ENCODE measurements at regions not wholly inside any gene's neighbourhood (a gene's known extent, or its start where the extent isn't known, plus 50 kb on each side); places are given as distances from the start of the nearest gene placed in this dataset.

GRCh38 chr14:89078021-89078795 is 253.8 kb downstream of the TTC8 start:
- H3K9me3 ChIP-seq (replicated peaks in 1 of 2; ENCODE audit: control insufficient read depth in 1 of 2, insufficient read depth in 1 of 2, low read length in 2 of 2) = no peaks in the 10 kb centered on the region
- DNase-seq = no peak
- H3K27ac ChIP-seq (ENCODE audit: low read depth in 1 of 2, low read length in 2 of 2) = no peak overlapping the region
- intact Hi-C loops (cut with micrococcal nuclease) = no loop called here
- Mint-ChIP-seq H3K9me3 (peaks cover 0 to 6% (median 1%) of the 10 kb centered on the region in 7 donors), H3K4me1 (no peaks in the 10 kb centered on the region), H3K27ac (peak overlapping the region in 1 of 7 donors; percentile 43), H3K4me3 (no peak overlapping the region), H3K36me3 (no peaks in the 10 kb centered on the region), H3K27me3 (ENCODE audit: low read depth in 3 of 3) (peaks cover 3 to 8% (median 5%) of the 10 kb centered on the region in 3 donors)
- no peaks in the 10 kb centered on the region for H3K27me3 ChIP-seq (ENCODE audit: control insufficient read depth in 2 of 2, insufficient read depth in 2 of 2, low read length in 2 of 2)
- no peaks in the 10 kb centered on the region for H3K79me2 ChIP-seq (ENCODE audit: insufficient read depth, low read length)
- 91% methylated on average over 8 of the region's 16 CpGs for WGBS (ENCODE audit: insufficient coverage)
- no peak overlapping the region for H3K4me2 ChIP-seq (replicated peaks; ENCODE audit: extremely low read depth, low read length, poor library complexity, severe bottlenecking)
- no peaks in the 10 kb centered on the region for H4K20me1 ChIP-seq (ENCODE audit: insufficient read depth, low read length)
- H3K36me3 ChIP-seq (replicated peaks in 1 of 2; ENCODE audit: control insufficient read depth in 1 of 2, insufficient read depth in 2 of 2, low read length in 2 of 2) = no peaks in the 10 kb centered on the region
- H3K4me1 ChIP-seq (ENCODE audit: control insufficient read depth in 1 of 2, insufficient read depth in 2 of 2, low read length in 2 of 2) = no peaks in the 10 kb centered on the region
- no peak for TF ChIP-seq CTCF (IDR thresholded peaks at IDR 0.05)
- H3K9ac ChIP-seq (ENCODE audit: insufficient read depth, low read length, poor library complexity, severe bottlenecking) = no peak overlapping the region
- no peak overlapping the region for H2AFZ ChIP-seq (ENCODE audit: insufficient read depth, low read depth, low read length, poor library complexity, severe bottlenecking)
- no peak overlapping the region for H3K4me3 ChIP-seq (replicated peaks in 1 of 3; ENCODE audit: low read depth in 2 of 3, low read length in 3 of 3)

GRCh38 chr14:89085231-89085731 is 260.8 kb downstream of the TTC8 start:
- H3K36me3 ChIP-seq (replicated peaks in 1 of 2; ENCODE audit: control insufficient read depth in 1 of 2, insufficient read depth in 2 of 2, low read length in 2 of 2) = no peaks in the 10 kb centered on the region
- 94% methylated on average over 3 of the region's 12 CpGs for WGBS (ENCODE audit: insufficient coverage)
- H3K9ac ChIP-seq (ENCODE audit: insufficient read depth, low read length, poor library complexity, severe bottlenecking) = no peak overlapping the region
- intact Hi-C loops (cut with micrococcal nuclease) = no loop called here
- H3K4me1 ChIP-seq (ENCODE audit: control insufficient read depth in 1 of 2, insufficient read depth in 2 of 2, low read length in 2 of 2) = no peaks in the 10 kb centered on the region
- Mint-ChIP-seq H3K27ac (no peak overlapping the region), H3K4me1 (no peaks in the 10 kb centered on the region), H3K9me3 (peaks cover 0 to 4% (median 0%) of the 10 kb centered on the region in 7 donors), H3K36me3 (no peaks in the 10 kb centered on the region), H3K4me3 (no peak overlapping the region), H3K27me3 (ENCODE audit: low read depth in 3 of 3) (peaks cover 0 to 2% (median 0%) of the 10 kb centered on the region in 3 donors)
- no peak overlapping the region for H3K4me2 ChIP-seq (replicated peaks; ENCODE audit: extremely low read depth, low read length, poor library complexity, severe bottlenecking)
- no peak overlapping the region for H3K27ac ChIP-seq (ENCODE audit: low read depth in 1 of 2, low read length in 2 of 2)
- H3K79me2 ChIP-seq (ENCODE audit: insufficient read depth, low read length) = no peaks in the 10 kb centered on the region
- no peak overlapping the region for H2AFZ ChIP-seq (ENCODE audit: insufficient read depth, low read depth, low read length, poor library complexity, severe bottlenecking)
- H3K4me3 ChIP-seq (replicated peaks in 1 of 3; ENCODE audit: low read depth in 2 of 3, low read length in 3 of 3) = no peak overlapping the region
- no peak for DNase-seq
- H3K27me3 ChIP-seq (ENCODE audit: control insufficient read depth in 2 of 2, insufficient read depth in 2 of 2, low read length in 2 of 2) = no peaks in the 10 kb centered on the region
- TF ChIP-seq CTCF (IDR thresholded peaks at IDR 0.05) = no peak
- no peaks in the 10 kb centered on the region for H3K9me3 ChIP-seq (replicated peaks in 1 of 2; ENCODE audit: control insufficient read depth in 1 of 2, insufficient read depth in 1 of 2, low read length in 2 of 2)
- no peaks in the 10 kb centered on the region for H4K20me1 ChIP-seq (ENCODE audit: insufficient read depth, low read length)
